GM21515 (cell line): ENCODE measurements at regions not wholly inside any gene's neighbourhood (a gene's known extent, or its start where the extent isn't known, plus 50 kb on each side); places are given as distances from the start of the nearest gene placed in this dataset.

Experiments used
- ATAC-seq: cut with Tn5 transposase; IDR thresholded peaks from one replicate; pipeline ENCODE4 v1.9.1; 2021; ENCODE audit not compliant: unreplicated experiment

GRCh38 chr13:74620711-74621110, 486.5 kb upstream of the KLF12 start:
- no peak for ATAC-seq

- no peak for ATAC-seq
Observed at GRCh38 chr13:74620308-74620707, 486.1 kb upstream of the KLF12 start.

GRCh38 chr13:74597526-74597925, 463.3 kb upstream of the KLF12 start:
- no peak for ATAC-seq

GRCh38 chr13:74596691-74597090, 462.5 kb upstream of the KLF12 start:
- no peak for ATAC-seq

- no peak for ATAC-seq
Observed at GRCh38 chr13:74593688-74594087, 459.5 kb upstream of the KLF12 start.

GRCh38 chr13:74586847-74587246, 452.6 kb upstream of the KLF12 start:
- ATAC-seq = no peak

- no peak for ATAC-seq
Observed at GRCh38 chr13:74576420-74576819, 442.2 kb upstream of the KLF12 start.

GRCh38 chr13:74575729-74576125, 441.5 kb upstream of the KLF12 start:
- ATAC-seq = no peak

- no peak for ATAC-seq
Observed at GRCh38 chr13:74574964-74575728, 440.9 kb upstream of the KLF12 start.

- ATAC-seq = no peak
Observed at GRCh38 chr13:74573654-74574053, 439.4 kb upstream of the KLF12 start.

GRCh38 chr13:74571811-74572210, 437.6 kb upstream of the KLF12 start:
- no peak for ATAC-seq

GRCh38 chr13:74570834-74571233, 436.6 kb upstream of the KLF12 start:
- no peak for ATAC-seq

- no peak for ATAC-seq
Observed at GRCh38 chr13:74570046-74570445, 435.8 kb upstream of the KLF12 start.

GRCh38 chr13:74569251-74569650, 435.0 kb upstream of the KLF12 start:
- no peak for ATAC-seq

GRCh38 chr13:74567485-74567884, 433.3 kb upstream of the KLF12 start:
- no peak for ATAC-seq

GRCh38 chr13:74562381-74562780, 428.2 kb upstream of the KLF12 start:
- ATAC-seq = no peak

GRCh38 chr13:74561155-74561554, 427.0 kb upstream of the KLF12 start:
- no peak for ATAC-seq

- ATAC-seq = peak; percentile 59
Observed at GRCh38 chr13:74560325-74560724, 426.1 kb upstream of the KLF12 start.

- ATAC-seq = no peak
Observed at GRCh38 chr13:74557870-74558269, 423.7 kb upstream of the KLF12 start.

GRCh38 chr13:74555651-74556420, 421.6 kb upstream of the KLF12 start:
- ATAC-seq = no peak

GRCh38 chr13:74555276-74555625, 421.0 kb upstream of the KLF12 start:
- ATAC-seq = no peak

- no peak for ATAC-seq
Observed at GRCh38 chr13:74554569-74555275, 420.5 kb upstream of the KLF12 start.
